ENCODE measurements at regions not wholly inside any gene's neighbourhood (a gene's known extent, or its start where the extent isn't known, plus 50 kb on each side); places are given as distances from the start of the nearest gene placed in this dataset.
A peak's percentile ranks its signal among the peaks of the same experiment; 100 is the strongest.

GRCh38 chrX:141405853-141406492, 163.7 kb upstream of the SPANXC start:
- H4K20me1 ChIP-seq (ENCODE audit: control insufficient read depth, extremely low read depth, insufficient read depth, low read length) = no peaks in the 10 kb centered on the region
- peak overlapping the region; percentile 70 for H3K27ac ChIP-seq (ENCODE audit: control insufficient read depth, insufficient read depth, low read length)
- TF ChIP-seq CTCF (optimal IDR thresholded peaks at IDR 0.05 in 1 of 3, IDR thresholded peaks at IDR 0.05 in 1 of 3, conservative IDR thresholded peaks at IDR 0.05 in 1 of 3; ENCODE audit: extremely low read depth in 1 of 3, insufficient read depth in 2 of 3, low read length in 3 of 3) = no peak
- TF ChIP-seq EZH2 (IDR thresholded peaks at IDR 0.05; ENCODE audit: low read length) = no peak
- peak overlapping the region; percentile 19 for H3K9ac ChIP-seq (ENCODE audit: control insufficient read depth, extremely low read depth, insufficient read depth, low read length)
- peak overlapping the region; percentile 2 to 59 (median 30) for H3K4me3 ChIP-seq (ENCODE audit: control insufficient read depth in 2 of 3, extremely low read depth in 1 of 3, insufficient read depth in 2 of 3, low read depth in 1 of 3, low read length in 3 of 3)
- H3K9me1 ChIP-seq (ENCODE audit: control insufficient read depth, extremely low read depth, insufficient read depth, low read length) = no peaks in the 10 kb centered on the region
- peak; percentile 50 for DNase-seq (ENCODE audit: low read depth, low spot score)
- dilution Hi-C loops (cut with MboI; ENCODE audit: extremely low pct_ligation_motif_present, low sequenced_read_pairs) = no loop called here
- H3K36me3 ChIP-seq (ENCODE audit: control insufficient read depth in 2 of 2, extremely low read depth in 1 of 2, insufficient read depth in 2 of 2, low read length in 2 of 2) = no peaks in the 10 kb centered on the region
- no peaks in the 10 kb centered on the region for H3K79me2 ChIP-seq (ENCODE audit: control insufficient read depth, insufficient read depth, low read length)
- H2AFZ ChIP-seq (ENCODE audit: control insufficient read depth, low read length) = no peak overlapping the region
- peak; percentile 62 for FAIRE-seq
- peak overlapping the region; percentile 70 for H3K4me2 ChIP-seq (ENCODE audit: control insufficient read depth, extremely low read depth, insufficient read depth, low read depth, low read length)
- no peaks in the 10 kb centered on the region for H3K9me3 ChIP-seq (ENCODE audit: control insufficient read depth, low read depth, low read length)
- H3K27me3 ChIP-seq (ENCODE audit: control insufficient read depth, extremely low read depth, insufficient read depth, low read length) = no peaks in the 10 kb centered on the region
- H3K4me1 ChIP-seq (ENCODE audit: control insufficient read depth, extremely low read depth, insufficient read depth, low read length) = peaks cover 21% of the 10 kb centered on the region

- Histone ChIP-seq H3K36me3 (ENCODE audit: control insufficient read depth in 2 of 2, extremely low read depth in 1 of 2, insufficient read depth in 2 of 2, low read length in 2 of 2) (no peaks in the 10 kb centered on the region), H3K9me3 (ENCODE audit: control insufficient read depth, low read depth, low read length) (no peaks in the 10 kb centered on the region), H3K9ac (ENCODE audit: control insufficient read depth, extremely low read depth, insufficient read depth, low read length) (no peak overlapping the region), H3K4me1 (ENCODE audit: control insufficient read depth, extremely low read depth, insufficient read depth, low read length) (peaks cover 21% of the 10 kb centered on the region), H3K27ac (ENCODE audit: control insufficient read depth, insufficient read depth, low read length) (peak overlapping the region; percentile 70), H3K79me2 (ENCODE audit: control insufficient read depth, insufficient read depth, low read length) (no peaks in the 10 kb centered on the region), H3K9me1 (ENCODE audit: control insufficient read depth, extremely low read depth, insufficient read depth, low read length) (no peaks in the 10 kb centered on the region), H3K4me3 (ENCODE audit: control insufficient read depth in 2 of 3, extremely low read depth in 1 of 3, insufficient read depth in 2 of 3, low read depth in 1 of 3, low read length in 3 of 3) (peak overlapping the region in 2 of 3 experiments; percentile 15 to 35), H3K27me3 (ENCODE audit: control insufficient read depth, extremely low read depth, insufficient read depth, low read length) (no peaks in the 10 kb centered on the region), H3K4me2 (ENCODE audit: control insufficient read depth, extremely low read depth, insufficient read depth, low read depth, low read length) (peak overlapping the region; percentile 70), H4K20me1 (ENCODE audit: control insufficient read depth, extremely low read depth, insufficient read depth, low read length) (no peaks in the 10 kb centered on the region), H2AFZ (ENCODE audit: control insufficient read depth, low read length) (no peak overlapping the region)
- TF ChIP-seq CTCF (optimal IDR thresholded peaks at IDR 0.05 in 1 of 3, IDR thresholded peaks at IDR 0.05 in 1 of 3, conservative IDR thresholded peaks at IDR 0.05 in 1 of 3; ENCODE audit: extremely low read depth in 1 of 3, insufficient read depth in 2 of 3, low read length in 3 of 3) (no peak), EZH2 (IDR thresholded peaks at IDR 0.05; ENCODE audit: low read length) (no peak)
- dilution Hi-C loops (cut with MboI; ENCODE audit: extremely low pct_ligation_motif_present, low sequenced_read_pairs) = no loop called here
- DNase-seq (ENCODE audit: low read depth, low spot score) = peak; percentile 35
- FAIRE-seq = peak; percentile 5
Observed at GRCh38 chrX:141405486-141405852, 163.2 kb upstream of the SPANXC start.
